ENCODE measurements at regions not wholly inside any gene's neighbourhood (a gene's known extent, or its start where the extent isn't known, plus 50 kb on each side); places are given as distances from the start of the nearest gene placed in this dataset.
"Not testable (repeated sequence)": the region's sequence is repeated elsewhere in the genome, so short reads cannot be mapped to it uniquely, and the experiment has no call there.

DNA sequence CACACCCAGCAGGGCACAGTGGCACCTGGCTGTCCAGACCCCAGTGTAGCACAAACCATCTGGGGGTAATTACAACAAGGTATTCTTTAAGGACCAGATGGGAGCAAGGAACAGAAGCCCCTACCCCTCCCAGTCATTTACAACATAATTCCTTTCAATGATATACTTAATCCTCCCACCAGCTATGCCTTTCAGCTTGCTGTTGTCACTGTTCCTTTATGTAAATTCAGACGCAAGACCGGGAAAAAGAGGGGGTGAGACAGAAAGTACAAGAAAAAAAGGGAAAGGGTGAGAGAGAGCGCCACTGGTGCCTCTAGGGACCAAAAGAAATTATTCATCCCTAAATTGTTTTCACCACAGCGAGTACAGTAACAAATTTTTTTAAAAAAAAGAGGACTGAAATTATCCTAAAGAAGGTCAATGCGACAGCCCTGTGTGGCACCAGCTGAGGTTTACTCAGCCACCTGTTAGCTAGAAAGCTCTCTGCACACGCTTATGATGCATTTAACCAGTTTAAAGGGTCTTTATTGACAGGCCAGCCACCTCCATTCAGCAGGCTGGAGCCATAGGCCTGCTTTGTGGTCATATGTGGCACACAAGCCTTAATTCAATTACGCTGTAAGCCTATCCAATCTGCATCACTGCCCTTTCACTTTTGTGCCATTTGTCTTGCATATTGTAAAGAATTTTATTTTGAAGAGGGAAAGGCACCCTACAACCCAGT lies 210.2 kb upstream of the ISL1 start:
- no peak for DNase-seq

DNA sequence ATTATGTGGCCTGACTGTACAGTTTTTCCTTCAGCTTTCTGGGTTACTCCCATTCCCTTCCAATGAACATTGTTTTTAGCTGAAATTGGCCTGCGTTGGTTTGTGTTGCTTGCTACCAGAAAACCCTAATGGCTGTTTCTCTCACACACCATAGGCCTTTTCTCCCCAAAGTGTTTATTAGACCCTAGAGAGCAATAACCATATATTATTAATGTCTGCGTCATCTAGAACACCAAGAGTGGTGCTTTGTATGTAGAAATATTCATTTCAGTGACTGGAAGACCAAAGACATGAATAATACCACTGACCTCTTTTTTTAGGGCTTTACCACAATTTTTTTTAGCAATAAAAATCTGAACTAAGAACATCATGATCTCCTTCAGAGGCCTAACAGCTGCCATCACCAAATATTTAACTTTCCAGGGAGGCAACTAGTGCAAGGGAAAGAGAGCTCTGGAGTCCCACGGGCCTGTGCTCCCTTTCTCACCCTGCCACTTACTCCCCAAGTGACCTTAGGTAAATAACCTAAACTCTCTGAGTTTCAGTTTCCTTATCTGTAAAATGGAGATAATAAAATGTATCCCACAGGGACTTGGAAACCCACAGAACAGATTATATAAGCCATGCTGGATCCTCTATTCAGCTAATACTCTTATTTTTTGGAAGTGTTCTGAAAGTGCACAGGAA lies 201.9 kb upstream of the ISL1 start:
- DNase-seq: no peak

DNA sequence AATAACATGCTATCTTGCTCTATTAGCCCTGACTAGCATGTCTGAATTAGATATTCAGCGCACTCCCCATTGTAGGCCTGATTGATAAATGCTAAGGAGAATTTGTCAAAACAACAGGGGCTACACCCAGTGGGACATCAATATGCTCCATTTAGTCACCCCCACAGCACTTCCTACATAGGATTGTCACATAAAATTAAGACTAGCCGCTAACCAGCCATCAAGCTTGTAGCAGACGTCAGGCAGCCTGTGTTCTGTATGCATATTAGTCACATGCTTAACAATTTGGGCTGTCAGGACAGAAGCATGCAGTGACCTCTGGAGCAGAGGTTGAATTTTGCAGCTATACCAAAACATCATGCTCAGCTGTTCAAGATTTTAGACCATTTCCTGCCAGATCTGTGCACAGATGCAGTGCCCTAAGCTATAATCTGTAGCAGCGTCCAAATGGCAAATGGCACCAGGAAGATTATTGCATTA lies 197.4 kb upstream of the ISL1 start:
- no peak for DNase-seq

DNA sequence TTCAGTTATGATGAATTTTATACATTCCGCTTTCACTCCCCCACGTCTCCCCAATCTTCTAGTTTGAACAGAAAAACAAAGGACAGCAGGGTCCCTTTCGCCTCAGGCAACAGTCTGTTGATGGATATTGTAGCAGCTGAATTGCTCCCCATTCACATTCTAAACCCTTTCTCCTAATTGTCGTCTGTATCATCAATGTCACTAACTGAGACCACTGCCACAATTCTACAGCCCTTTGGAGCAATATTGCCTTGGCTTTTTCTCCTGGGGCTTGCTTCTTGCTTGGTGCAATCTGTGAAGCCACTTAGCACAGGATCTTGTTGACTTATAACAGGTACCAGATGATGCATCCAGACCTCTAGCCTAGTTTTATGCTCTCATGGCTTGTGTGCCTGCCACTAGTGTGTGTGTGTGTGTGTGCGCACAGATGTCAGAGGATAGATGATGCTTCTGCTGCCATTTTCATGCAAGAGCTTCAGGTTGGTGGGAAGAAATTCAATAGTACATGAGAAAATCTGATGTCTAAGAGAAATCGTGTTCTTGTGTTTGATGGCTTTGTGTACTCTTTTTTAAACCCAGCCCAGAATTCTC lies 195.2 kb upstream of the ISL1 start:
- DNase-seq: no peak

DNA sequence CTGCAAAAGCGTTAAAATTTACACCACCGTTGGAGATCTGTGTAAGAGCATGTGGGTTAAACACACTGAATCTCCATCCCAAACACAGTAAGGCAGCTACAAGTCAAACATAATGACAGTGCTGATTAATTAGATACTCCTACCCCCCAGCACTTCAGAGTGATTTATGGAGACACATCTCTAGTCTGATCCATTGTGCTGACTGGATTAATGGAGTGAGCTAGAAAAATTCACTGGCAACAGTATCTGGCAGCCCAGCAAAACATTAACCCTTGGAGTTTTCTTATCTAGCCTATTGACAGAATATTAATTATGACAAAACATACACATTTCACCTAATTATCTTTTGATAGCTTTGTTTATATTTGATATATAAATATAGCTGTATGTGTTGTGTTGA lies 188.6 kb upstream of the ISL1 start:
- DNase-seq: no peak

DNA sequence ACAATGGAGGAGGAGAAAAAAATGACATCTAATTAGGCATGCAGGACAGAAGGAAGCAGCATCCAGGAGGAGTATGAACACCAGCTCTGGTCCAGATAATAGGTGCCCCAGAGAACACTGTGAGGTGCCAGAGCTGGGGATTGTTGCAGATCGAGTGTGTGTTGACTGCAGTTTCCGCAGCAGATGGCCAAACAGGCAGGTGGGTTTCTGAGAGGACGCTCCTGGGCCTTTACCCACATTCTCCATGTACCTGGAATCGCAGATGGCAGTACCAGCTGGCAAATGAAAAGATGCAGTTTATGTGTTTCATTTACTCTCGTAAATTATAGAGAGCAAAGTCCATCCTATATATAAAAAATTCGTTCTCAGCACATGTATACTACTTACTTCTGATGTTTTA lies 182.2 kb upstream of the ISL1 start:
- no peak for DNase-seq

DNA sequence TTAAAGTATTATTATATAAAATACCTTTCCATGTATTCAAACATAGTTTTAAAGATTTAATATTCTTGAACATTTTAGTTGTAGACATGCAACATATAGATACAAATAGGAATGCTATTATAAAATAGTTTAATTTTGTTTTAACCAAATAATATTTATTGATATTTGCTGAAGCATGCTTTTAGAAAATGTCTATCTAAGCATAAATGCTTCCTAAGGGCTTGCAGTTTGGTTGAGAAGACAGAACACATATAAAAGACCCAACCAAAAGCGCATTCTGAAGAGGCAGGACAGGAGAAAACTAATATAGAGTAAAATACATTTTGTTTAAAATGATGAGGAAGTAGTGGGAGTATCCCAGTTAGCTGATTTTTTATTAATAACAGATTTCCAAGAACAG lies 181.5 kb upstream of the ISL1 start:
- no peak for DNase-seq

DNA sequence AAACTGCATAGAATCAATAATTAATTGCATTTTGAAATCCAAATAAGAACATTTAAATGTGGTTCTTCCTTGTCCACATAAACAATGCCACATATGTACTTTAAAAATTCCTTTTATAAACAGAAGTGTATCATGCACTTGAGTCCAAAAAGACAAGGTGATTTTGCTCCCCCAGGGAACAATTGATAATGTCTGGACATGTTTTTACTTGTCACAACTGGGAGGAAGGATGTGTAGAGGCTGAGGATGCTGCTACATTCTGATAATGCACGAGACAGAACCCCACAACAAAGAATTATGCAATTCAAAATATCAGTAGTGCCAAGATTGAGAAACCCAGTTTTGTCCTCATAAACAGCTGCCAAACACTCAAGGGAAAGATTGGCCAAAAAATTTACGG lies 181.1 kb upstream of the ISL1 start:
- DNase-seq: no peak

DNA sequence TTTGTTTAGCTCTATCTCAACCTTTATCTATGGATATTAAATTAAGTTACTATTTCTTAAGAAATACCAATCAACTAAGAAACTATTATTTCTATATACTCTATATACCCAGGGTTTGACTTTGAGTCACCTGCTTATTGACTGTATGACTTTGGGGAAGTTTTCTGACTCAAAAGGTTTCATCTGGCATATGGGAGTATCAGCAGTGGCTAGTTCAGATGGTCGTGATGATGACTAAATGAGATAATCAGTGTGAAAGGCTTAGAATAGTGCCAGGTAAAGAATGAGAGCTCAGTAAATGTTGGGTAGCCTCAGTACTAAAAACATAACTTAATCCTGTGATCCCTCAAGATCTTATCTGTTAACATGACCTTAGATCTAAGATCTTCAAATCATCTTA lies 179.7 kb upstream of the ISL1 start:
- DNase-seq: no peak

DNA sequence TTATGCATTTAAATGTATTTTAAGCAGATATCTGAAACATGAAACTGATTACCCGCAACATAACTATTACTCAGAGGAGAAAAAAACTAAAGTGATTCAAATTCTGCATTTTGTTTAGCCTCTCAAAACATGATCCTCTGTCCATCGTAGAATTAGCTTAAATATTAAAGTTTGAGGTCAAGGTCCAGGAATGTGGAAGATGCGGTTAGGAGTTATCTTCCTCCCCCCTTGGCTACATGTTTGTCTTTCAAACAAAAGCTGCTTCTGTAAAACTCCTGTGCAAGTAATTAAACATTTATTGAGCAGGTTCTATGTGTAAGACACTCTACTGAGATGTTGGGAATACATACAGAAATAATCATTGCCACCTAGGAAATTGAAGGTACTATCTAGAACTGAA lies 175.0 kb upstream of the ISL1 start:
- no peak for DNase-seq

DNA sequence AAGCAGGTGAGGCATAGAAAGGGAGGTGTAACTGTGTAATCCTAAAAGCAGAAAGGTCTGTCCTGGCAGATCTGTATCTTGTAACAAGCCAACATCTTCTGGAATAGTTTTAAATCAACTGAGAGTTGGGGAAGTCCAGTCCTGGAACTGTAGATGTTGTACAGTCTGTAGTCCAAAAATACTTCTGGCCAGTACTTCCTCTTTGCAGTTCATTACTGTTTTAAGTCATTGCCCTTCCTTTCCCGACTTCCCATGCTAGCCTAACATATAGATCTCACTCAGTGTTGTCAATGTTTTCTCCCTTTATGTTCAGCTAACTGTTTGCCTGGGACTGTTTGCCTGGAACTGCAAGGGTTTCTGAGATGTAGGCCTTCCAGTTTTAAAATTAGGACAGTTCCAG lies 168.5 kb upstream of the ISL1 start:
- no peak for DNase-seq

DNA sequence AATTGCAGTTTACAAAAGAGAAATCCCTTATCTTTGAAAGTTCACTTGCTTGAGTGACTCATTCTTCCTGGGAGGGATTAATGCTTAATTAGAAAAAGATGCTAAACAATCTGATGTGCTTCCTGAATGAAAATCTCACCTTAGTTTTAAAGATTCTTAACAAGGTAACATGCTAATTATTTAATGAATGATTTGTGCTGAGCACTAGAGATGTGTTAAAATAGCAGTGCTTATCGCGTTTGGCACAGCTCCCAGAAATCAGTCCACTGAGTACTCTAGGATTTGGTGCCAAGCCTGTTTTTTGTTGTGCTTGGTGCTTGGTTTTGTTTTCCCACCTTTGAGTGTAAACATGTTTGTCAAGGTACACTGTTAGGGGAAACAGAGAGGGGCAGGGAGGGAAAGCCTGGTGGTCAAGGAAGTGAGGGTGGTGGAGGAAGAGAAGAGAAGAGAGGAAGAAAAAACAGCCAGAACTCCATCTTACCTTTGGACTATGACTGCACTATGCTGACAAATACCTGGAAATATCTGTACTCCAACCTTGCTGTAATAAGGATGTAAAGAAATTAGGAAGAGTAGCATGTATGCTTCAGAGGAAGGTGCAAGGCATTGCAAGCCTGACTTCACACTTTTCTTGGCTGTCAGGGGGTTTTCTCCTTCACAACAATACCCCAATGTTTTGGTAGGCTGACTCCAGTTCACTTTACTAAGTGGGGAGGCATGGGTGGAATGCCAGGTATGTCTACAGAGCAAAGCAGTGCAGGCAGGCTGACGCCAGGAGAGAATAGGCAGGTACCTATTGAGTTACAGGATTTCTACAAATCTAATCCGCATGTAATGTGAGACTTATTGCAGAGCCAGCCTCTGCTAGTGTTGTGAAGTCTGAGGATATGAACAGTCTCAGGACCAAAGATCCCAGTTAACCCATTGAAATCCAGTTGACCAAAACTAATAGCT lies 157.2 kb upstream of the ISL1 start:
- no peak for DNase-seq

DNA sequence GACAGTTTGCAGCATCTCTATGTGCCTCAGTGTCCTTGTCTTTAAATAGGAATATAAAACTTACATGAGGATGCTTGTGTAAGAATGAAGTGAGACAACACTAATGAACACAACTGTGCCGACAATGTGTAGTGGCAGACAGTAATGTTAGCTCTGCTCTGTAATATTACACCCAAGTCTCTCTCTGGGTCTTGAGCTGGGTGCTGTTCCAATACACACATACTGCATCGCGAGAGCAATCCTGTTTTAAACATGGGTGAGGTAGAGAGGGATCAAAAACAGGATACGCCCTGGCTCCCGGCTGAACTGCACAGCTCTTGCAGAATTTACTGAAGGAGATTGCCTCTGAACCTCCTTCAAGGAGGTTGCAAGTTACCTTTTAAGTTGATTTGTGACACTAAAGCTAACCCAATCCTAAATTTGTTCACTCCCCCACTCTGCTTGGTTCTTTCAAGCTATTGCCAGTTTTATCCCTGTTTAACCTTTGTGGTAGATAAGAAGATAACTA lies 155.2 kb upstream of the ISL1 start:
- no peak for DNase-seq

DNA sequence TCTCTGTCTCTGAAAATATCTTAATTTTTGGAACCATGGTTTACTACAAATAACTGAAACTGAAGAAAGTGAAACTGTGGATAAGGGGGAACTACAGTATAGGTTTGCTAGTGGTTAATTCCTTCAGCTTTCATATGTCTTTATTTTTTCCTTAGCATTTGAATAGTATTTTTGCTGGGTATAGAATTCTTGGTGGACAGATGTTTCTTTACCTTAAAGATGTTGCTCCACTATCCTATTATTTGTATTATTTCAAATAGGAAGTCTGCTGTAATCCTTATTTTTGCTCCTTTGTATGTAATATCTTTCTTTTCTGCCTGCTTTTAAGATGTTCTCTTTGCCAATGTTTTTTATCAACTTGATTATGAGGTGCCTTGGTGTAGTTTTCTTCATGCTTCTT lies 152.9 kb upstream of the ISL1 start:
- no peak for DNase-seq

DNA sequence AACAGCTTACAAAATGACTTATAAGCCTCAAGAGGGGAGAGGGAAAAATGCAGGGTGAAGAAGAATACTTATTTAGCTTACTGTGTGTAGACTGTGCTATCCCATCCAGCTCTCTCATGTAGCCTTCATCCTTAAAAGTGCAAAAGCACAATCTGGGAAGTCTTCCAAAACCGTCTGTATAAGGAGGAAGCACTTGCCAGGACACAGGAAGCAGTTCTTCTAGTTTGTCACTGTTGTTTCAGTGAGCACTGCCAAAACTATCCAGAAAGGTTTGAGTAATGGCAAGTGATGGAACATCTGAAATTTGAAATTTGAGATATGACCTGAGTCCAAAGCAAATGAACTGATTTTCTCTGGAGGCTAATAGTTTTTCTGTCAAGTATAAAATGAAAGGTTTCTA lies 140.8 kb upstream of the ISL1 start:
- no peak for DNase-seq

DNA sequence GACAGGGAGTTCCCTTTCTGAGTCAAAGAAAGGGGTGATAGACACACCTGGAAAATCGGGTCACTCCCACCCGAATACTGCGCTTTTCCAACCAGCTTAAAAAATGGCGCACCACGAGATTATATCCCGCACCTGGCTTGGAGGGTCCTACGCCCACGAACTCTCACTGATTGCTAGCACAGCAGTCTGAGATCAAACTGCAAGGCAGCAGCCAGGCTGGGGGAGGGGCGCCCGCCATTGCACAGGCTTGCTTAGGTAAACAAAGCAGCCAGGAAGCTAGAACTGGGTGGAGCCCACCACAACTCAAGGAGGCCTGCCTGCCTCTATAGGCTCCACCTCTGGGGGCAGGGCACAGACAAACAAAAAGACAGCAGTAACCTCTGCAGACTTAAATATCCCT lies 132.3 kb upstream of the ISL1 start:
- DNase-seq: not testable (repeated sequence)

DNA sequence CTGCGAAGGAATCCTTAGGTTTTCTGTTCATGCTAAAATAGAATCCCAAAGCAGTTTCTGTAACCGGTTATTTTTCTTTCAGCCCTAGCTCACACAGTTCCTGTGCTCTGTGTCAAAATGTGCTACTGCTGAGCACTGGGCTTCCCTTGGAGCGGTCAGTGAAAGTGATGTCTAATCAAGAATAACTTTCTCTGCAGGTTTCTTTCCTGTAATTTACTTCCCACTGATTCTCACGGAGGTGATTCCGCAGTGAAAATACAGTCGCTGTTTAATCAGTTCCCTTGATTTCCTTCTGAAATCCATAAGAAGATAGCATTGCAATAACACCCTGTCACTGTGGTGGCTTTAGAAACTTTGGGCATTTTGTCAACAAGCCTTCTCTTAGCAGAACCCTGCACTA lies 112.0 kb upstream of the ISL1 start:
- no peak for DNase-seq

DNA sequence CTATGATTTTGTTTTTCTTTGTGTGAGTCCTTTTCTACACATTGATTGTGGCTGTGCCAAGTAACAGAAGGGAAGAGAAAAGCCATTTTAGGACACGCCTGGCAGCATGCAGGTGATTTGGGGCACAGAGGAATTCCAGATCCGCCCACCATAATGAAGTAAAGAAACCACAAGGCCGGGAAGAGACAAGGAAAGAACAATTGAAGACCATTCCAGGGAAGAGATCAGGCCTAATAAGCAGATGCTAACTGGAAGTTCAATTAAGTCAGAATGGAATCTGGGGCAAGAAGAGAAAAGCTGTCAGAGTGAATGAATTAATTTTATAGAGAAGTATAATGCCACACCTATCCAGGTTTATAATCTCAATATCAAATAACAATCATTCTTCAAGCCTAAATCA lies 110.2 kb upstream of the ISL1 start:
- DNase-seq: no peak

DNA sequence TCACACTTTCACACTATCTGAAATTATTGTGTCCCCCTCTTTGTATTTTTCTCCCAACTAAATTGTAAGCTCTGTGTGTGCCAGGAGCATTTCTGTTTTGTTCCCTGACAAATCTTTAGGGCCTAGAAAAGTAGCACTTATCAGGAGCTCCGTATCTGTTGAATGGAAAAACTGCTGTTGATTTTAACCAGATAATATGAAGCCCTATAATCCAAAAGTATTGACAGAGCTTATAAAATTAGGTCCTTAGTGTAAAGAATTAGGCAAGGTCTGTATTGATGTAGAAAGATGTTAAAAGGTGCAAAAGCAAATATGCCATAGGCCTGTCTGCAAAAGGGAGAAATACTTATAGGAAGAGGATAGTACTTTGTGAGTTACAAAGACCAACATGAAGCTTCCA lies 109.4 kb upstream of the ISL1 start:
- DNase-seq: no peak

DNA sequence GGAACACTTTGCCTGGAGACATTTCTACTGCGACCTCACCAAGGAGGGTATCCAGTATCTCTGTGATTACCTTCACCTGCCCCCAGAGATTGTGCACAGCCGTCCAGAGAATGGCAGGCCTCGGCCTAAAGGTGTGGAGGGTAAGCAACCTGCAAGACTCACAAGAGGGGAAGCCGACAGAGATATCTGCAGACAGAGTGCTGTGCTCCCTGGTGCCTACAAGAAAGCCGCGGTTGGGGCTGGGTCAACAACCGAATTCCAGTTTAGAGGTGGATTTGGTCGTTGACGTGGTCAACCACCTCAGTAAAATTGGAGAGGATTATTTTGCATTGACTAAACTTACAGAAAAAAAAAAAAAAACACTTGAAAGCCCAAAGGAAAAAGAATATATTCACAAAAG lies 107.8 kb upstream of the ISL1 start:
- no peak for DNase-seq

DNA sequence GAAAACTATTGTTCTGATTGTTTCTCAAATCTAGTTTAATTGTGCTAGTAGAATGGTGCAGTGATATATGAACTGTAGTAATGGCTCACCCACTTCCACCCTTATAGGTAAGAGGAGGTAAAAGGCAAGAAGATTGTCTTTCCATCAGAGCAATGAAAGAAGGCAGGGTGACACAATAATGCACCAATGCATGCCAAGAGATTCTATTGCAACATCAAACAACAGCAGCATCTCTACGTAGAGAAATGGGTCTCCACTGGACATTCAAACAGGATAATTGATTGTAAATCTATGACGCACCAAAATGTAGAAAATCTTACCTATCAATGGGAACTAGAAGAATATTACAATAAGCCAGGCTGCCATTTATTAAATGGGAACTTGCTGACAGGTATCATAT lies 107.0 kb upstream of the ISL1 start:
- DNase-seq: no peak

DNA sequence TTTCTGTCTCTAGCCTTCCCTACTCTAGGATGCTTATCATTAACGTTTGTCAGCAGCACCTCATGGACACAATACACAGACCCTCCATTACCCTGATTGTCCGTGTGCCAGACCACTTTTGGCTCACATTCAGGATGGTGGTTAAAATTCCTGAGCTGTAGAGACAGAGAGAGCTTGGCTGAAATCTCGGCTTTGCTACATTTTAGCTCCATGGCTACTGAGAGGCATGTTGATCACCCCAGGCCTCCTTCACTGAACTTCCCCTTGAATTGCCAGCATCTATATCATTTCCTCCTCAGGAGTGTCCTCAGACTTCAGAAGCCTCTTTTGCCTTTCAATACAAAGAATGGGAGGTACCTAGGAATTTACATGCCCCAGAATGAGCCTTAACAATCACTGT lies 104.7 kb upstream of the ISL1 start:
- DNase-seq: no peak
